PC-9 (cell line): ENCODE measurements at regions not wholly inside any gene's neighbourhood (a gene's known extent, or its start where the extent isn't known, plus 50 kb on each side); places are given as distances from the start of the nearest gene placed in this dataset.

Source experiments
- BruUV-seq: library from RNA; stranded (reverse); fragments of 400-500 nt; replicated peaks from 2 replicates; lab custom pipeline; 2021; lab: Mats Ljungman, UMichigan
- CTCF ChIA-PET: fragments of 300-600 bp; sonication (Branson Sonifier 250); formaldehyde crosslinking; loops from one replicate; lab custom pipeline; 2022; ENCODE audit warnings: antibody characterized with exemption; lab: Charles Lee
- POLR2A ChIA-PET: fragments of 300-600 bp; sonication (Branson Sonifier 250); formaldehyde crosslinking; loops from one replicate; lab custom pipeline; 2022; ENCODE audit warnings: antibody characterized with exemption; ENCODE audit not compliant: unreplicated experiment; lab: Charles Lee
- DNase-seq, 2 experiments: peaks; one replicate each; pipeline versions ENCODE4 v3.0.0 to v3.0.0-alpha.2; 2015 to 2022; ENCODE audit warnings: mixed read lengths in 1 of 2
- H2AFZ ChIP-seq: fragments of 200-600 bp; sonication (generic); 2 replicates; pipeline ENCODE4 v1.8.1; 2017; ENCODE audit warnings: antibody characterized with exemption
- H3F3A ChIP-seq: fragments of 200-600 bp; sonication (generic); 2 replicates; pipeline ENCODE4 v1.8.1; 2017; ENCODE audit warnings: antibody characterized with exemption, mild to moderate bottlenecking, low read depth; ENCODE audit not compliant: insufficient read depth
- H3K27ac ChIP-seq: fragments of 200-600 bp; sonication (generic); 2 replicates; pipeline ENCODE4 v1.6.1; 2016; ENCODE audit warnings: mixed run types
- H3K27me3 ChIP-seq: fragments of 200-600 bp; sonication (generic); 2 replicates; pipeline ENCODE4 v1.6.1; 2016; ENCODE audit warnings: low read depth, mixed run types; ENCODE audit not compliant: insufficient read depth
- H3K36me3 ChIP-seq: fragments of 200-600 bp; sonication (generic); 2 replicates; pipeline ENCODE4 v1.6.1; 2016; ENCODE audit warnings: low read depth, mixed run types
- H3K4me1 ChIP-seq: fragments of 200-600 bp; sonication (generic); replicated peaks from 2 replicates; pipeline ENCODE4 v1.6.1; 2016; ENCODE audit warnings: mixed run types; ENCODE audit not compliant: insufficient read depth
- H3K4me2 ChIP-seq: fragments of 200-600 bp; sonication (generic); 2 replicates; pipeline ENCODE4 v1.6.1; 2017; ENCODE audit warnings: mixed run types
- H3K4me3 ChIP-seq: fragments of 200-600 bp; sonication (generic); 2 replicates; pipeline ENCODE4 v1.6.1; 2016; ENCODE audit warnings: mixed run types
- H3K79me2 ChIP-seq: fragments of 200-600 bp; sonication (generic); 2 replicates; pipeline ENCODE4 v1.6.1; 2017; ENCODE audit warnings: low read depth, mixed run types
- H3K9me2 ChIP-seq: fragments of 200-600 bp; sonication (generic); 2 replicates; pipeline ENCODE4 v1.8.1; 2017; ENCODE audit warnings: mild to moderate bottlenecking; ENCODE audit not compliant: insufficient read depth
- H3K9me3 ChIP-seq: fragments of 200-600 bp; sonication (generic); 2 replicates; pipeline ENCODE4 v1.8.1; 2016; ENCODE audit warnings: low read depth; ENCODE audit not compliant: insufficient read depth
- H4K20me1 ChIP-seq: fragments of 200-600 bp; sonication (generic); 2 replicates; pipeline ENCODE4 v1.8.1; 2017; ENCODE audit not compliant: insufficient read depth
- CTCF ChIP-seq: fragments of 200-600 bp; sonication (generic); conservative IDR thresholded peaks from 2 replicates; pipeline ENCODE4 v1.6.1; 2017; ENCODE audit warnings: mixed run types, antibody characterized with exemption, mild to moderate bottlenecking, moderate library complexity
- EZH2 ChIP-seq: fragments of 200-600 bp; sonication (generic); IDR thresholded peaks from 2 replicates; pipeline ENCODE4 v1.8.0; 2017; ENCODE audit warnings: antibody characterized with exemption, low read depth
- intact Hi-C: fragments of 100-400 bp; cut with micrococcal nuclease; formaldehyde crosslinking; loops from one replicate; pipeline ENCODE4 v1.10.0; 2022; ENCODE audit not compliant: unreplicated experiment

- no TSS peak for BruUV-seq
- TF ChIP-seq CTCF (no peak), EZH2 (no peak)
- Histone ChIP-seq H3K27me3 (no peaks in the 10 kb centered on the region), H3K36me3 (no peaks in the 10 kb centered on the region), H3F3A (no peaks in the 10 kb centered on the region), H3K27ac (no peak overlapping the region), H3K4me2 (no peak overlapping the region), H3K9me3 (no peaks in the 10 kb centered on the region), H3K9me2 (no peaks in the 10 kb centered on the region; the same call in 1 of the 2 replicates), H3K79me2 (no peaks in the 10 kb centered on the region), H4K20me1 (no peaks in the 10 kb centered on the region), H3K4me1 (no peaks in the 10 kb centered on the region), H2AFZ (no peak overlapping the region), H3K4me3 (no peak overlapping the region)
- ChIA-PET CTCF (no interaction called here), POLR2A (no interaction called here)
- intact Hi-C loops = no loop called here
- no peak for DNase-seq
Measured at GRCh38 chr6:82740072-82740471, 325.6 kb downstream of the UBE3D start.

- Histone ChIP-seq H2AFZ (no peak overlapping the region), H3K27ac (no peak overlapping the region), H3K4me1 (no peaks in the 10 kb centered on the region), H4K20me1 (no peaks in the 10 kb centered on the region), H3K27me3 (no peaks in the 10 kb centered on the region), H3K4me3 (no peak overlapping the region), H3F3A (no peaks in the 10 kb centered on the region), H3K9me3 (no peaks in the 10 kb centered on the region), H3K79me2 (no peaks in the 10 kb centered on the region), H3K4me2 (no peak overlapping the region), H3K36me3 (no peaks in the 10 kb centered on the region), H3K9me2 (no peaks in the 10 kb centered on the region; the same call in 1 of the 2 replicates)
- BruUV-seq = no TSS peak
- TF ChIP-seq CTCF (no peak), EZH2 (no peak)
- POLR2A ChIA-PET = no interaction called here
- DNase-seq = no peak
- intact Hi-C loops = no loop called here
- CTCF ChIA-PET = interaction anchor here (0.5 kb wide), 1 partner anchor 241 kb away, joined by 3 read pairs; no protein-coding TSS in a partner anchor
Measured at GRCh38 chr6:82741325-82741995, 324.2 kb downstream of the UBE3D start.

GRCh38 chr6:82741996-82742385 is 323.6 kb downstream of the UBE3D start:
- H3K9me2 ChIP-seq = no peaks in the 10 kb centered on the region; the same call in 1 of the 2 replicates
- no peaks in the 10 kb centered on the region for H3F3A ChIP-seq
- H3K36me3 ChIP-seq = no peaks in the 10 kb centered on the region
- no peaks in the 10 kb centered on the region for H4K20me1 ChIP-seq
- no peak for TF ChIP-seq CTCF
- no peak for TF ChIP-seq EZH2
- no peak overlapping the region for H2AFZ ChIP-seq
- H3K4me3 ChIP-seq = no peak overlapping the region
- no peak overlapping the region for H3K27ac ChIP-seq
- no peaks in the 10 kb centered on the region for H3K79me2 ChIP-seq
- no peaks in the 10 kb centered on the region for H3K9me3 ChIP-seq
- no peaks in the 10 kb centered on the region for H3K27me3 ChIP-seq
- no peak overlapping the region for H3K4me2 ChIP-seq
- no TSS peak for BruUV-seq
- DNase-seq = no peak
- H3K4me1 ChIP-seq = no peaks in the 10 kb centered on the region
- ChIA-PET CTCF (no interaction called here), POLR2A (no interaction called here)
- intact Hi-C loops = no loop called here
